ENCODE measurements at regions not wholly inside any gene's neighbourhood (a gene's known extent, or its start where the extent isn't known, plus 50 kb on each side); places are given as distances from the start of the nearest gene placed in this dataset.

DNA sequence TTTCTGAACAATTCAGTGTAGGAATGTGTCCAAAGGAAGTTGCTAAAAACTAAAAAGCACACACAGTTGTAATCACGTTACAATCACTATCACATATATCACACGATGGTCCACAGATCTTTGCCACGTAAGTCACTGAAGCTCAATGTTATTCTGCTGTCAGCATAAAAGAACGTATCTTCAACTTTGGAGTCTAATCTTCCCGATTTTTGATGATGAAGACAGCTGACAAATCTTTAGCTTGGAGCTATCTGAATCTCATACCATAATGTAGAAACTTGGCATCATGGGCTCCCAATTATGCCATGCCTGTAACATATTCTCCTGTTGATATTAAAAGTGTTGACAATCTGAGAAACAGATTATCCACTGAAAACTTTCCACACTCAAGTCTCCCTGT, 158.4 kb downstream of the UBE2NL start:
- WGBS (ENCODE audit: insufficient coverage, insufficient replicate concordance, low lambda C conversion rate, missing lambda C conversion rate) = 2% methylated on average over 5 of the region's 5 CpGs
- Histone ChIP-seq H3K36me3 (ENCODE audit: control insufficient read depth in 2 of 2, insufficient read depth in 2 of 2, low read length in 1 of 2) (no peaks in the 10 kb centered on the region), H3K4me1 (ENCODE audit: control insufficient read depth, insufficient read depth, low read length) (no peaks in the 10 kb centered on the region), H3K4me2 (ENCODE audit: control insufficient read depth, insufficient read depth) (no peak overlapping the region), H3K9me3 (replicated peaks; ENCODE audit: control insufficient read depth, insufficient read depth, low read length) (no peaks in the 10 kb centered on the region), H3K27ac (ENCODE audit: control insufficient read depth, insufficient read depth) (no peak overlapping the region), H3K9ac (ENCODE audit: control insufficient read depth, insufficient read depth, low read length) (no peak overlapping the region), H2AFZ (ENCODE audit: control insufficient read depth, low read depth, low read length) (no peak overlapping the region), H4K20me1 (ENCODE audit: control insufficient read depth, insufficient read depth) (no peaks in the 10 kb centered on the region), H3K79me2 (ENCODE audit: control insufficient read depth, insufficient read depth, low read length) (no peaks in the 10 kb centered on the region), H3K27me3 (replicated peaks in 1 of 2; ENCODE audit: control insufficient read depth in 2 of 2, insufficient read depth in 2 of 2, low read length in 1 of 2) (no peaks in the 10 kb centered on the region), H3K4me3 (no peak overlapping the region)
- DNase-seq (ENCODE audit: low read depth, low spot score) = no peak
- RAD21 ChIA-PET (ENCODE audit: unreplicated experiment) = no interaction called here
- CTCF ChIA-PET = interaction anchor here (0.7 kb wide), 1 partner anchor 445 kb away, joined by 3 read pairs; no protein-coding TSS in a partner anchor
- in situ Hi-C loops (cut with MboI) = no loop called here
- no peak for ATAC-seq
- TF ChIP-seq BRCA1 (IDR thresholded peaks at IDR 0.05; ENCODE audit: low read depth, low read length) (no peak), CREM (IDR thresholded peaks at IDR 0.05; ENCODE audit: low read depth) (no peak), RBBP5 (conservative IDR thresholded peaks at IDR 0.05) (no peak), KAT2A (conservative IDR thresholded peaks at IDR 0.05; ENCODE audit: control insufficient read depth, low read depth, low read length) (no peak)
- TF ChIP-seq, protein P1, sequence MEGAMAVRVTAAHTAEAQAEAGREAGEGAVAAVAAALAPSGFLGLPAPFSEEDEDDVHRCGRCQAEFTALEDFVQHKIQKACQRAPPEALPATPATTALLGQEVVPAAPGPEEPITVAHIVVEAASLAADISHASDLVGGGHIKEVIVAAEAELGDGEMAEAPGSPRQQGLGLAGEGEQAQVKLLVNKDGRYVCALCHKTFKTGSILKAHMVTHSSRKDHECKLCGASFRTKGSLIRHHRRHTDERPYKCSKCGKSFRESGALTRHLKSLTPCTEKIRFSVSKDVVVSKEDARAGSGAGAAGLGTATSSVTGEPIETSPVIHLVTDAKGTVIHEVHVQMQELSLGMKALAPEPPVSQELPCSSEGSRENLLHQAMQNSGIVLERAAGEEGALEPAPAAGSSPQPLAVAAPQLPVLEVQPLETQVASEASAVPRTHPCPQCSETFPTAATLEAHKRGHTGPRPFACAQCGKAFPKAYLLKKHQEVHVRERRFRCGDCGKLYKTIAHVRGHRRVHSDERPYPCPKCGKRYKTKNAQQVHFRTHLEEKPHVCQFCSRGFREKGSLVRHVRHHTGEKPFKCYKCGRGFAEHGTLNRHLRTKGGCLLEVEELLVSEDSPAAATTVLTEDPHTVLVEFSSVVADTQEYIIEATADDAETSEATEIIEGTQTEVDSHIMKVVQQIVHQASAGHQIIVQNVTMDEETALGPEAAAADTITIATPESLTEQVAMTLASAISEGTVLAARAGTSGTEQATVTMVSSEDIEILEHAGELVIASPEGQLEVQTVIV (IDR thresholded peaks at IDR 0.05; ENCODE audit: borderline replicate concordance, partially characterized antibody) = no peak
- TF ChIP-seq, protein P2, sequence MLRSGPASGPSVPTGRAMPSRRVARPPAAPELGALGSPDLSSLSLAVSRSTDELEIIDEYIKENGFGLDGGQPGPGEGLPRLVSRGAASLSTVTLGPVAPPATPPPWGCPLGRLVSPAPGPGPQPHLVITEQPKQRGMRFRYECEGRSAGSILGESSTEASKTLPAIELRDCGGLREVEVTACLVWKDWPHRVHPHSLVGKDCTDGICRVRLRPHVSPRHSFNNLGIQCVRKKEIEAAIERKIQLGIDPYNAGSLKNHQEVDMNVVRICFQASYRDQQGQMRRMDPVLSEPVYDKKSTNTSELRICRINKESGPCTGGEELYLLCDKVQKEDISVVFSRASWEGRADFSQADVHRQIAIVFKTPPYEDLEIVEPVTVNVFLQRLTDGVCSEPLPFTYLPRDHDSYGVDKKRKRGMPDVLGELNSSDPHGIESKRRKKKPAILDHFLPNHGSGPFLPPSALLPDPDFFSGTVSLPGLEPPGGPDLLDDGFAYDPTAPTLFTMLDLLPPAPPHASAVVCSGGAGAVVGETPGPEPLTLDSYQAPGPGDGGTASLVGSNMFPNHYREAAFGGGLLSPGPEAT (IDR thresholded peaks at IDR 0.05; ENCODE audit: low read depth) = no peak
- TF ChIP-seq, protein P3, sequence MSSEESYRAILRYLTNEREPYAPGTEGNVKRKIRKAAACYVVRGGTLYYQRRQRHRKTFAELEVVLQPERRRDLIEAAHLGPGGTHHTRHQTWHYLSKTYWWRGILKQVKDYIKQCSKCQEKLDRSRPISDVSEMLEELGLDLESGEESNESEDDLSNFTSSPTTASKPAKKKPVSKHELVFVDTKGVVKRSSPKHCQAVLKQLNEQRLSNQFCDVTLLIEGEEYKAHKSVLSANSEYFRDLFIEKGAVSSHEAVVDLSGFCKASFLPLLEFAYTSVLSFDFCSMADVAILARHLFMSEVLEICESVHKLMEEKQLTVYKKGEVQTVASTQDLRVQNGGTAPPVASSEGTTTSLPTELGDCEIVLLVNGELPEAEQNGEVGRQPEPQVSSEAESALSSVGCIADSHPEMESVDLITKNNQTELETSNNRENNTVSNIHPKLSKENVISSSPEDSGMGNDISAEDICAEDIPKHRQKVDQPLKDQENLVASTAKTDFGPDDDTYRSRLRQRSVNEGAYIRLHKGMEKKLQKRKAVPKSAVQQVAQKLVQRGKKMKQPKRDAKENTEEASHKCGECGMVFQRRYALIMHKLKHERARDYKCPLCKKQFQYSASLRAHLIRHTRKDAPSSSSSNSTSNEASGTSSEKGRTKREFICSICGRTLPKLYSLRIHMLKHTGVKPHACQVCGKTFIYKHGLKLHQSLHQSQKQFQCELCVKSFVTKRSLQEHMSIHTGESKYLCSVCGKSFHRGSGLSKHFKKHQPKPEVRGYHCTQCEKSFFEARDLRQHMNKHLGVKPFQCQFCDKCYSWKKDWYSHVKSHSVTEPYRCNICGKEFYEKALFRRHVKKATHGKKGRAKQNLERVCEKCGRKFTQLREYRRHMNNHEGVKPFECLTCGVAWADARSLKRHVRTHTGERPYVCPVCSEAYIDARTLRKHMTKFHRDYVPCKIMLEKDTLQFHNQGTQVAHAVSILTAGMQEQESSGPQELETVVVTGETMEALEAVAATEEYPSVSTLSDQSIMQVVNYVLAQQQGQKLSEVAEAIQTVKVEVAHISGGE (CRISPR knock-in tag; IDR thresholded peaks at IDR 0.05) = no peak
- POLR2A ChIA-PET = no interaction called here
- no TSS peak for BruUV-seq (replicated peaks)
- SMC1A ChIA-PET (ENCODE audit: uncharacterized antibody, unreplicated experiment) = no interaction called here
- intact Hi-C loops (cut with micrococcal nuclease; ENCODE audit: unreplicated experiment) = no loop called here
- FAIRE-seq = no peak
